K562 (cell line): ENCODE measurements at regions not wholly inside any gene's neighbourhood (a gene's known extent, or its start where the extent isn't known, plus 50 kb on each side); places are given as distances from the start of the nearest gene placed in this dataset.

Experiments
- ARID3B ChIP-seq: fragments of 250-450 bp; sonication (Bioruptor Pico); IDR thresholded peaks from 2 replicates; pipeline ENCODE4 v1.4.0; 2020; ENCODE audit warnings: borderline replicate concordance
- HIVEP1 ChIP-seq: fragments of 250-450 bp; sonication (Bioruptor Pico); IDR thresholded peaks from 2 replicates; pipeline ENCODE4 v1.4.0; 2020; ENCODE audit warnings: mild to moderate bottlenecking
- ZNF121 ChIP-seq: sonication (generic); formaldehyde crosslinking; conservative IDR thresholded peaks from 2 replicates; pipeline ENCODE4 v1.8.0; 2022; ENCODE audit warnings: missing genetic modification reagents

- TF ChIP-seq ZNF121 (CRISPR knock-in tag) (no peak), HIVEP1 (no peak), ARID3B (CRISPR knock-in tag) (no peak)
These were observed 310.1 kb downstream of the TCERG1L start for GRCh38 chr10:131001438-131001837.
